Medulla oblongata (tissue), 1 donor: ENCODE measurements at regions not wholly inside any gene's neighbourhood (a gene's known extent, or its start where the extent isn't known, plus 50 kb on each side); places are given as distances from the start of the nearest gene placed in this dataset.

Source experiments
- DNase-seq: peaks from one replicate; pipeline ENCODE4 v3.0.0-alpha.2; 2015; ENCODE audit errors: extremely low spot score

GRCh38 chr18:33517950-33518349 is 60.1 kb upstream of the ASXL3 start:
- DNase-seq = no peak

- no peak for DNase-seq
Observed at GRCh38 chr18:33513027-33513426, 65.0 kb upstream of the ASXL3 start.

DNA sequence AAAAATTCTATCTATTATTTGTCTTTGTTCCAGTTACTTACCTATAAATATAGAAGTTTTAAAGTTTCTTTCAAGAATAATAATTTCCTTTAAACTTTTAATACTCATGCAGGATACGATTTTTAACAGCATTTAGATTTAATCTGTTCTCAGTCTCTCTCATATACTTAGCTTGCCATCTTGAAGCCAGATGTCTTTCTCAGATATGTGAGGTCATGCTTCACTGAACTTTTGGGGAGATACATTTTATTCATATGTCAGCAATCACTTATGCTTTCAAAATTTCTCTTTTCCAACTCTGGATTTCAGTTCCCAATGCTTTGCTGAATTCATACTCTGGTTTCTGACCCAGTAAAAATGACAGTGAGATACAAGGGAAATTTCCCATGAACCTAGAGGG is 66.5 kb upstream of the CCDC178 start:
- no peak for DNase-seq

DNA sequence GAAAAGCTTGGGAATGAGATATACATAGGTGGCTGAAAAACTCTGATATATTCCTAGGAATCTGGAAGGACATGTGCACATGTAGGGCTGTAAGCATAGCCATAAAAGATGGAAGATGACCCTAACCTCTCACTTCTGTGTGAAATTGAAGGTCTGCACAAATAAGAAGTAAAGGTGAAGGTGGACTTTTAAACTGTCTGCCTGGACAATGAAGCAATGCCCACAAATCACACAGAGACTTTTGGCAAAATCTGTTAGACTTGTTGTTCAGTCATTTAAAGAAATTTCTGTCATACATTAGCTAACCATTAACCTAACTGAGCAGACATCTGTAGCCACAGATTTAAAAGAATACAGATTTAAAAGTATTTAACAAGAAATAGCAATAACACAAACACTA is 65.3 kb upstream of the CCDC178 start:
- no peak for DNase-seq

- no peak for DNase-seq
Observed at GRCh38 chr18:33505297-33505696, 64.8 kb upstream of the CCDC178 start.

DNA sequence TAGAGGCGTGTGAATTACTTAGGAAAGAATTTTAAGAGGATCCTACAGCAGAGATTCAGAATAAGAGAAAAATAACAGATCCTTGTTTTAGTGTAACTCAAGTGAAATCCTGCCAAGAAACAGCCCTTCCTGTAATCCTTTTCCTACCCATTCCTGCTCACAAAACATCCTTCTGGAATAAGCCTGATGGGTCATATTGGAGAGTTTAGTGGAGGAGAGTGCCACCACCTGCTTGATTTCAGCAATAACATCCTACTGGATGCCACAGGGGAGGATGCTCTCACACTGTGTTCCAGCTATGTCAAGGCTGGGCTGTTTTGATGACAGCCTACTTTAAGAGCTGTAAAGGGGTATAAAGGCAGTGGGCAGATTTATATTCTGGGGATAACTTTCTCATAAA is 54.8 kb upstream of the CCDC178 start:
- peak; percentile 72 for DNase-seq
